Eye (tissue), 1 donor: ENCODE measurements at regions not wholly inside any gene's neighbourhood (a gene's known extent, or its start where the extent isn't known, plus 50 kb on each side); places are given as distances from the start of the nearest gene placed in this dataset.

Experiments
- DNase-seq: peaks from one replicate; pipeline ENCODE4 v3.0.0-alpha.2; 2015

GRCh38 chr11:130644187-130644586, 195.7 kb downstream of the ADAMTS15 start:
- no peak for DNase-seq

- DNase-seq, result no peak
Measured at GRCh38 chr11:130645164-130645842, 196.9 kb downstream of the ADAMTS15 start.

- no peak for DNase-seq
Measured at GRCh38 chr11:130645843-130646197, 197.4 kb downstream of the ADAMTS15 start.

- DNase-seq, result no peak
Measured at GRCh38 chr11:130646881-130647280, 198.4 kb downstream of the ADAMTS15 start.

- DNase-seq, result no peak
Measured at GRCh38 chr11:130647371-130647770, 198.9 kb downstream of the ADAMTS15 start.

GRCh38 chr11:130649801-130650200, 201.4 kb downstream of the ADAMTS15 start:
- DNase-seq, result no peak

GRCh38 chr11:130650456-130651030, 202.1 kb downstream of the ADAMTS15 start:
- DNase-seq, result no peak

GRCh38 chr11:130651066-130651855, 202.8 kb downstream of the ADAMTS15 start:
- no peak for DNase-seq

- DNase-seq, result no peak
Measured at GRCh38 chr11:130652671-130653335, 204.4 kb downstream of the ADAMTS15 start.

- DNase-seq, result peak; percentile 59
Measured at GRCh38 chr11:130653838-130654636, 205.6 kb downstream of the ADAMTS15 start.

- no peak for DNase-seq
Measured at GRCh38 chr11:130655300-130655699, 206.9 kb downstream of the ADAMTS15 start.

- DNase-seq, result no peak
Measured at GRCh38 chr11:130666781-130667251, 218.4 kb downstream of the ADAMTS15 start.

GRCh38 chr11:130668751-130669150, 220.3 kb downstream of the ADAMTS15 start:
- no peak for DNase-seq

GRCh38 chr11:130670200-130670599, 221.8 kb downstream of the ADAMTS15 start:
- DNase-seq, result no peak

- DNase-seq, result peak; percentile 92
Measured at GRCh38 chr11:130671801-130672700, 223.6 kb downstream of the ADAMTS15 start.

- DNase-seq, result peak; percentile 60
Measured at GRCh38 chr11:130672911-130673310, 224.5 kb downstream of the ADAMTS15 start.

- DNase-seq, result peak; percentile 29
Measured at GRCh38 chr11:130673698-130674097, 225.3 kb downstream of the ADAMTS15 start.

- DNase-seq, result peak; percentile 48
Measured at GRCh38 chr11:130674686-130675308, 226.4 kb downstream of the ADAMTS15 start.

GRCh38 chr11:130675371-130675821, 227.0 kb downstream of the ADAMTS15 start:
- peak; percentile 80 for DNase-seq

- DNase-seq, result no peak
Measured at GRCh38 chr11:130675917-130676316, 227.5 kb downstream of the ADAMTS15 start.
